Astrocyte of the spinal cord (primary cell): ENCODE measurements at regions not wholly inside any gene's neighbourhood (a gene's known extent, or its start where the extent isn't known, plus 50 kb on each side); places are given as distances from the start of the nearest gene placed in this dataset.

Experiments used
- DNase-seq: peaks from one replicate; pipeline ENCODE4 v3.0.0; 2011; ENCODE audit warnings: low read depth, low spot score
- H3K4me3 ChIP-seq: 2 replicates; pipeline ENCODE4 v1.5.1; 2011; ENCODE audit warnings: low read depth, mild to moderate bottlenecking, low read length, moderate library complexity
- CTCF ChIP-seq: IDR thresholded peaks from 2 replicates; pipeline ENCODE4 v1.5.1; 2012; ENCODE audit warnings: low read depth, mild to moderate bottlenecking, low read length, inconsistent platforms
- in situ Hi-C: cut with HindIII; loops from 2 replicates; pipeline ENCODE4 v1.10.0; 2017; ENCODE audit warnings: low sequenced_read_pairs

GRCh38 chr10:117680601-117681000 is 138.1 kb downstream of the EMX2 start:
- H3K4me3 ChIP-seq: no peak overlapping the region
- DNase-seq: no peak
- in situ Hi-C loops: no loop called here
- TF ChIP-seq CTCF: no peak

- H3K4me3 ChIP-seq: no peak overlapping the region
- in situ Hi-C loops: no loop called here
- DNase-seq: no peak
These were observed 138.6 kb downstream of the EMX2 start for GRCh38 chr10:117681104-117681503.

GRCh38 chr10:117684046-117684610 is 141.6 kb downstream of the EMX2 start:
- no peak for DNase-seq
- no peak for TF ChIP-seq CTCF
- in situ Hi-C loops: no loop called here
- H3K4me3 ChIP-seq: no peak overlapping the region

More at GRCh38 chr10:117681104-117681503, 138.6 kb downstream of the EMX2 start:
- no peak for TF ChIP-seq CTCF

GRCh38 chr10:117684672-117685211 is 142.2 kb downstream of the EMX2 start:
- in situ Hi-C loops: no loop called here
- DNase-seq: no peak
- no peak overlapping the region for H3K4me3 ChIP-seq
- TF ChIP-seq CTCF: no peak

- no peak for TF ChIP-seq CTCF
- no peak overlapping the region for H3K4me3 ChIP-seq
- DNase-seq: no peak
- in situ Hi-C loops: no loop called here
These were observed 142.9 kb downstream of the EMX2 start for GRCh38 chr10:117685431-117685830.

GRCh38 chr10:117686606-117687005 is 144.1 kb downstream of the EMX2 start:
- TF ChIP-seq CTCF: no peak
- in situ Hi-C loops: no loop called here
- no peak overlapping the region for H3K4me3 ChIP-seq
- no peak for DNase-seq
